OCI-LY7 (cell line): ENCODE measurements at regions not wholly inside any gene's neighbourhood (a gene's known extent, or its start where the extent isn't known, plus 50 kb on each side); places are given as distances from the start of the nearest gene placed in this dataset.

Experiments
- EZH2phosphoT487 ChIP-seq: fragments of 200-600 bp; sonication (generic); IDR thresholded peaks from 2 replicates; pipeline ENCODE4 v1.6.1; 2018; ENCODE audit warnings: low read depth, borderline replicate concordance, mild to moderate bottlenecking, mixed run types, antibody characterized with exemption, low read length, moderate library complexity, mixed read lengths
- TF ChIP-seq, protein P1 (sequence below): fragments of 200-600 bp; sonication (generic); conservative IDR thresholded peaks from 2 replicates; pipeline ENCODE4 v1.5.1; 2014; ENCODE audit warnings: mild to moderate bottlenecking, antibody characterized with exemption, low read length, moderate library complexity, mixed read lengths

- TF ChIP-seq, protein P1, sequence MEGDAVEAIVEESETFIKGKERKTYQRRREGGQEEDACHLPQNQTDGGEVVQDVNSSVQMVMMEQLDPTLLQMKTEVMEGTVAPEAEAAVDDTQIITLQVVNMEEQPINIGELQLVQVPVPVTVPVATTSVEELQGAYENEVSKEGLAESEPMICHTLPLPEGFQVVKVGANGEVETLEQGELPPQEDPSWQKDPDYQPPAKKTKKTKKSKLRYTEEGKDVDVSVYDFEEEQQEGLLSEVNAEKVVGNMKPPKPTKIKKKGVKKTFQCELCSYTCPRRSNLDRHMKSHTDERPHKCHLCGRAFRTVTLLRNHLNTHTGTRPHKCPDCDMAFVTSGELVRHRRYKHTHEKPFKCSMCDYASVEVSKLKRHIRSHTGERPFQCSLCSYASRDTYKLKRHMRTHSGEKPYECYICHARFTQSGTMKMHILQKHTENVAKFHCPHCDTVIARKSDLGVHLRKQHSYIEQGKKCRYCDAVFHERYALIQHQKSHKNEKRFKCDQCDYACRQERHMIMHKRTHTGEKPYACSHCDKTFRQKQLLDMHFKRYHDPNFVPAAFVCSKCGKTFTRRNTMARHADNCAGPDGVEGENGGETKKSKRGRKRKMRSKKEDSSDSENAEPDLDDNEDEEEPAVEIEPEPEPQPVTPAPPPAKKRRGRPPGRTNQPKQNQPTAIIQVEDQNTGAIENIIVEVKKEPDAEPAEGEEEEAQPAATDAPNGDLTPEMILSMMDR = no peak
- no peak for TF ChIP-seq EZH2phosphoT487
Measured at GRCh38 chr7:69237541-69237940, 360.7 kb upstream of the AUTS2 start.
